ENCODE measurements at regions not wholly inside any gene's neighbourhood (a gene's known extent, or its start where the extent isn't known, plus 50 kb on each side); places are given as distances from the start of the nearest gene placed in this dataset.
"Not testable (repeated sequence)": the region's sequence is repeated elsewhere in the genome, so short reads cannot be mapped to it uniquely, and the experiment has no call there.

- Histone ChIP-seq H3K27ac (no peak overlapping the region), H3K9me3 (peaks cover 0 to 14% of the 10 kb centered on the region in 2 donors), H3K4me3 (no peak overlapping the region), H3K36me3 (no peaks in the 10 kb centered on the region), H3K27me3 (no peaks in the 10 kb centered on the region), H3K4me1 (no peaks in the 10 kb centered on the region)
- TF ChIP-seq CTCF (IDR thresholded peaks at IDR 0.05) = no peak
- intact Hi-C loops (cut with DNase I) = no loop called here
- ATAC-seq = no peak
- no peak for DNase-seq
Observed at GRCh38 chr5:129284010-129284409, 176.1 kb upstream of the ADAMTS19 start.

GRCh38 chr5:129294216-129294615 lies 165.9 kb upstream of the ADAMTS19 start:
- H3K9me3 ChIP-seq = peaks cover 0 to 16% of the 10 kb centered on the region in 2 donors
- ATAC-seq; H3K4me3 ChIP-seq; intact Hi-C loops (cut with DNase I); DNase-seq; H3K27me3 ChIP-seq; H3K4me1 ChIP-seq; H3K36me3 ChIP-seq; H3K27ac ChIP-seq: not testable (repeated sequence)

- H3K27me3 ChIP-seq = no peaks in the 10 kb centered on the region
- intact Hi-C loops (cut with DNase I) = no loop called here
- DNase-seq = no peak
- H3K4me3 ChIP-seq = no peak overlapping the region
- peaks cover 0 to 90% of the 10 kb centered on the region in 2 donors for H3K9me3 ChIP-seq
- ATAC-seq = no peak
- H3K27ac ChIP-seq = no peak overlapping the region
- TF ChIP-seq CTCF (IDR thresholded peaks at IDR 0.05) = no peak
- no peaks in the 10 kb centered on the region for H3K36me3 ChIP-seq
- no peaks in the 10 kb centered on the region for H3K4me1 ChIP-seq
Observed at GRCh38 chr5:129306725-129307124, 153.4 kb upstream of the ADAMTS19 start.

GRCh38 chr5:129322968-129323367 lies 137.1 kb upstream of the ADAMTS19 start:
- Histone ChIP-seq H3K27ac (no peak overlapping the region), H3K27me3 (no peaks in the 10 kb centered on the region), H3K4me1 (no peaks in the 10 kb centered on the region), H3K4me3 (no peak overlapping the region), H3K9me3 (peaks cover 0 to 41% of the 10 kb centered on the region in 2 donors), H3K36me3 (no peaks in the 10 kb centered on the region)
- intact Hi-C loops (cut with DNase I) = no loop called here
- ATAC-seq = no peak
- no peak for TF ChIP-seq CTCF (IDR thresholded peaks at IDR 0.05)
- no peak for DNase-seq

- Histone ChIP-seq H3K9me3 (peaks cover 0 to 13% of the 10 kb centered on the region in 2 donors), H3K27me3 (no peaks in the 10 kb centered on the region), H3K36me3 (no peaks in the 10 kb centered on the region), H3K27ac (no peak overlapping the region), H3K4me1 (no peaks in the 10 kb centered on the region), H3K4me3 (no peak overlapping the region)
- ATAC-seq (no peak), DNase-seq (no peak)
- intact Hi-C loops (cut with DNase I) = no loop called here
- no peak for TF ChIP-seq CTCF (IDR thresholded peaks at IDR 0.05)
Observed at GRCh38 chr5:129341306-129341705, 118.8 kb upstream of the ADAMTS19 start.

- H3K9me3 ChIP-seq = peaks cover 0 to 5% of the 10 kb centered on the region in 2 donors
- no peak for TF ChIP-seq CTCF (IDR thresholded peaks at IDR 0.05)
- H3K27ac ChIP-seq = no peak overlapping the region
- H3K4me1 ChIP-seq = no peaks in the 10 kb centered on the region
- DNase-seq (no peak), ATAC-seq (no peak)
- H3K4me3 ChIP-seq = no peak overlapping the region
- intact Hi-C loops (cut with DNase I) = no loop called here
- no peaks in the 10 kb centered on the region for H3K27me3 ChIP-seq
- H3K36me3 ChIP-seq = no peaks in the 10 kb centered on the region
Observed at GRCh38 chr5:129342796-129343195, 117.3 kb upstream of the ADAMTS19 start.
